NOMO-1 treated with dmso at 0.1 percent for 144 hours (cell line): ENCODE measurements at regions not wholly inside any gene's neighbourhood (a gene's known extent, or its start where the extent isn't known, plus 50 kb on each side); places are given as distances from the start of the nearest gene placed in this dataset.
"Not testable (repeated sequence)": the region's sequence is repeated elsewhere in the genome, so short reads cannot be mapped to it uniquely, and the experiment has no call there.

Source experiments
- DNase-seq: peaks from one replicate; lab custom pipeline; 2025; ENCODE audit not compliant: unreplicated experiment; lab: John Stamatoyannopoulos, UW

- no peak for DNase-seq
These were observed 138.7 kb downstream of the YTHDC2 start for GRCh38 chr5:113652161-113652560.

GRCh38 chr5:113654828-113655227 lies 141.3 kb downstream of the YTHDC2 start:
- no peak for DNase-seq

GRCh38 chr5:113660206-113660605 lies 146.7 kb downstream of the YTHDC2 start:
- DNase-seq: no peak

GRCh38 chr5:113660706-113661250 lies 147.3 kb downstream of the YTHDC2 start:
- no peak for DNase-seq

GRCh38 chr5:113663879-113664541 lies 150.5 kb downstream of the YTHDC2 start:
- peak; percentile 2 for DNase-seq

- DNase-seq: no peak
These were observed 159.5 kb downstream of the YTHDC2 start for GRCh38 chr5:113673041-113673440.

GRCh38 chr5:113675166-113675565 lies 161.7 kb downstream of the YTHDC2 start:
- no peak for DNase-seq

GRCh38 chr5:113678202-113678601 lies 164.7 kb downstream of the YTHDC2 start:
- DNase-seq: no peak

GRCh38 chr5:113678924-113679575 lies 165.6 kb downstream of the YTHDC2 start:
- DNase-seq: peak; percentile 3

- no peak for DNase-seq
These were observed 167.0 kb downstream of the YTHDC2 start for GRCh38 chr5:113680534-113680933.

GRCh38 chr5:113682497-113683136 lies 169.1 kb downstream of the YTHDC2 start:
- no peak for DNase-seq

- DNase-seq: no peak
These were observed 169.7 kb downstream of the YTHDC2 start for GRCh38 chr5:113683211-113683610.

- no peak for DNase-seq
These were observed 173.1 kb downstream of the YTHDC2 start for GRCh38 chr5:113686599-113686998.

GRCh38 chr5:113689647-113690046 lies 176.2 kb downstream of the YTHDC2 start:
- no peak for DNase-seq

GRCh38 chr5:113692466-113692865 lies 179.0 kb downstream of the YTHDC2 start:
- DNase-seq: no peak

GRCh38 chr5:113692891-113693457 lies 179.5 kb downstream of the YTHDC2 start:
- DNase-seq: no peak

- DNase-seq: no peak
These were observed 180.2 kb downstream of the YTHDC2 start for GRCh38 chr5:113693701-113694100.

GRCh38 chr5:113694576-113694975 lies 181.1 kb downstream of the YTHDC2 start:
- DNase-seq: no peak

GRCh38 chr5:113703266-113703665 lies 189.8 kb downstream of the YTHDC2 start:
- no peak for DNase-seq

- no peak for DNase-seq
These were observed 192.2 kb downstream of the YTHDC2 start for GRCh38 chr5:113705657-113706056.

GRCh38 chr5:113713051-113713450 lies 199.6 kb downstream of the YTHDC2 start:
- no peak for DNase-seq

GRCh38 chr5:113715921-113716320 lies 202.4 kb downstream of the YTHDC2 start:
- not testable (repeated sequence) for DNase-seq
